B cell (primary cell): ENCODE measurements at regions not wholly inside any gene's neighbourhood (a gene's known extent, or its start where the extent isn't known, plus 50 kb on each side); places are given as distances from the start of the nearest gene placed in this dataset.

Source experiments
- ATAC-seq: fragments of 200-7000 bp; cut with Tn5 transposase; one replicate; pipeline ENCODE4 v1.10.0; 2021; ENCODE audit warnings: low read depth, mild to moderate bottlenecking, moderate number of reproducible peaks, moderate library complexity
- CTCF ChIA-PET: fragments of 350-600 bp; sonication (Branson Sonifier 250); formaldehyde crosslinking; loops from one replicate; lab custom pipeline; 2021; ENCODE audit warnings: antibody characterized with exemption, inconsistent platforms; lab: Charles Lee
- POLR2A ChIA-PET: fragments of 350-600 bp; sonication (Branson Sonifier 250); formaldehyde crosslinking; loops from one replicate; lab custom pipeline; 2021; ENCODE audit warnings: antibody characterized with exemption; lab: Charles Lee
- DNase-seq: peaks from one replicate; pipeline ENCODE4 v3.0.0; 2013
- H2AFZ ChIP-seq: 2 replicates; pipeline ENCODE4 v1.6.1; 2012; ENCODE audit warnings: mild to moderate bottlenecking, low read depth, low read length; ENCODE audit not compliant: insufficient read depth, poor library complexity, severe bottlenecking
- H3K27ac ChIP-seq, 2 donors: 1 replicate in 1 of 2; 2 replicates in 1 of 2; pipeline ENCODE4 v1.5.1; 2012 to 2013; ENCODE audit warnings: low read length in 2 of 2, mild to moderate bottlenecking in 2 of 2, moderate library complexity in 1 of 2
- H3K27me3 ChIP-seq, 4 experiments: fragments of 200-600 bp in 1 of 4; sonication (generic) in 1 of 4; replicated peaks in 1 of 4; 1 replicate in 2 of 4; 2 replicates in 2 of 4; pipeline versions ENCODE4 v1.6.1 to v1.7.0; 2013 to 2016; ENCODE audit warnings: low read length in 3 of 4, mild to moderate bottlenecking in 2 of 4, mixed read lengths in 1 of 4, moderate library complexity in 1 of 4; ENCODE audit not compliant: insufficient read depth in 4 of 4, control insufficient read depth in 3 of 4; ENCODE audit errors: control extremely low read depth in 1 of 4
- H3K36me3 ChIP-seq, 2 experiments: replicated peaks in 1 of 2; 1 replicate in 1 of 2; 2 replicates in 1 of 2; pipeline versions ENCODE4 v1.6.1 to v1.7.1; 2013; ENCODE audit warnings: low read length in 1 of 2; ENCODE audit not compliant: insufficient read depth in 2 of 2, control insufficient read depth in 1 of 2; ENCODE audit errors: control extremely low read depth in 1 of 2, extremely low read depth in 1 of 2
- H3K4me1 ChIP-seq, 2 donors: fragments of 200-600 bp in 1 of 2; sonication (generic) in 1 of 2; 1 replicate in 1 of 2; 2 replicates in 1 of 2; pipeline versions ENCODE4 v1.5.1 to v1.6.1; 2013 to 2017; ENCODE audit warnings: low read length in 2 of 2; ENCODE audit not compliant: control insufficient read depth in 2 of 2, insufficient read depth in 2 of 2
- H3K4me2 ChIP-seq: replicated peaks from 2 replicates; pipeline ENCODE3; 2012; ENCODE audit warnings: mild to moderate bottlenecking, low read depth, low read length; ENCODE audit not compliant: poor library complexity, severe bottlenecking
- H3K4me3 ChIP-seq, 5 experiments: fragments of 200-600 bp in 1 of 5; sonication (generic) in 1 of 5; 1 replicate in 3 of 5; 2 replicates in 2 of 5; pipeline versions ENCODE4 v1.5.1 to v1.7.0; 2011 to 2016; ENCODE audit warnings: low read length in 4 of 5, mild to moderate bottlenecking in 4 of 5, low read depth in 2 of 5, control low read depth in 1 of 5, moderate library complexity in 1 of 5; ENCODE audit not compliant: insufficient read depth in 1 of 5; ENCODE audit errors: control extremely low read depth in 1 of 5, extremely low read depth in 1 of 5
- H3K79me2 ChIP-seq: fragments of 200-600 bp; sonication (generic); one replicate; pipeline ENCODE4 v1.6.0; 2016; ENCODE audit warnings: low read length; ENCODE audit not compliant: control insufficient read depth, insufficient read depth
- H3K9ac ChIP-seq: fragments of 200-600 bp; sonication (generic); 2 replicates; pipeline ENCODE4 v1.6.1; 2017; ENCODE audit warnings: mild to moderate bottlenecking, low read length, moderate library complexity
- H3K9me3 ChIP-seq, 3 donors: one replicate each; pipeline versions ENCODE4 v1.6.1 to v1.7.1; 2013; ENCODE audit warnings: low read length in 2 of 3; ENCODE audit not compliant: control insufficient read depth in 2 of 3, insufficient read depth in 1 of 3; ENCODE audit errors: control extremely low read depth in 1 of 3
- H4K20me1 ChIP-seq: 2 replicates; pipeline ENCODE4 v1.6.0; 2012; ENCODE audit warnings: mild to moderate bottlenecking, low read length; ENCODE audit not compliant: insufficient read depth, control insufficient read depth, poor library complexity, severe bottlenecking
- H3K27ac Mint-ChIP-seq: one replicate; pipeline ENCODE4 v1.8.0; 2021; ENCODE audit warnings: mixed read lengths
- H3K27me3 Mint-ChIP-seq: one replicate; pipeline ENCODE4 v1.8.0; 2021; ENCODE audit warnings: mixed read lengths
- H3K4me1 Mint-ChIP-seq: one replicate; pipeline ENCODE4 v1.8.0; 2021; ENCODE audit warnings: mixed read lengths
- H3K4me3 Mint-ChIP-seq: one replicate; pipeline ENCODE4 v1.8.0; 2021; ENCODE audit warnings: mixed read lengths
- H3K9me3 Mint-ChIP-seq: one replicate; pipeline ENCODE4 v1.8.0; 2022; ENCODE audit warnings: mixed read lengths; ENCODE audit not compliant: insufficient read depth
- CTCF ChIP-seq: fragments of 200-600 bp; IDR thresholded peaks from one replicate; pipeline ENCODE4 v1.8.0; 2022; ENCODE audit warnings: antibody characterized with exemption, mild to moderate bottlenecking
- EZH2 ChIP-seq: IDR thresholded peaks from 2 replicates; pipeline ENCODE4 v1.6.1; 2012; ENCODE audit warnings: borderline replicate concordance, low read depth, mild to moderate bottlenecking, moderate library complexity, low read length; ENCODE audit not compliant: insufficient read depth, poor library complexity, severe bottlenecking
- WGBS: methylation state at CpG from one replicate; pipeline ENCODE4 v1.1.5; 2013; ENCODE audit warnings: missing lambda C conversion rate; ENCODE audit not compliant: insufficient coverage; 5-methylcytosine and 5-hydroxymethylcytosine counted together
- intact Hi-C: fragments of 100-400 bp; cut with micrococcal nuclease; formaldehyde crosslinking; loops from one replicate; pipeline ENCODE4 v1.10.0; 2022

GRCh38 chr5:143761663-143762062 is 50.3 kb upstream of the HMHB1 start:
- DNase-seq (no peak), ATAC-seq (no peak)
- POLR2A ChIA-PET: no interaction called here
- Histone ChIP-seq H3K4me1 (no peaks in the 10 kb centered on the region), H3K27me3 (no peaks in the 10 kb centered on the region), H3K9ac (no peak overlapping the region), H3K27ac (no peak overlapping the region), H3K79me2 (no peaks in the 10 kb centered on the region), H4K20me1 (no peaks in the 10 kb centered on the region), H2AFZ (no peak overlapping the region), H3K9me3 (no peaks in the 10 kb centered on the region), H3K36me3 (no peaks in the 10 kb centered on the region), H3K4me3 (no peak overlapping the region), H3K4me2 (no peak overlapping the region)
- WGBS: 100% methylated on average over 2 of the region's 3 CpGs
- CTCF ChIA-PET: no interaction called here
- H3K9me3 Mint-ChIP-seq: no peaks in the 10 kb centered on the region
- H3K4me3 Mint-ChIP-seq: no peak overlapping the region
- intact Hi-C loops: no loop called here
- H3K27me3 Mint-ChIP-seq: no peaks in the 10 kb centered on the region
- no peak overlapping the region for H3K27ac Mint-ChIP-seq
- TF ChIP-seq EZH2 (no peak), CTCF (no peak)
- no peaks in the 10 kb centered on the region for H3K4me1 Mint-ChIP-seq

- Mint-ChIP-seq H3K4me1 (no peaks in the 10 kb centered on the region), H3K27me3 (no peaks in the 10 kb centered on the region), H3K4me3 (no peak overlapping the region), H3K9me3 (no peaks in the 10 kb centered on the region), H3K27ac (no peak overlapping the region)
- Histone ChIP-seq H4K20me1 (no peaks in the 10 kb centered on the region), H3K4me1 (no peaks in the 10 kb centered on the region), H3K9me3 (no peaks in the 10 kb centered on the region), H3K27me3 (no peaks in the 10 kb centered on the region), H3K4me2 (no peak overlapping the region), H3K4me3 (no peak overlapping the region), H3K27ac (no peak overlapping the region), H3K9ac (no peak overlapping the region), H3K36me3 (no peaks in the 10 kb centered on the region), H3K79me2 (no peaks in the 10 kb centered on the region), H2AFZ (no peak overlapping the region)
- CTCF ChIA-PET: no interaction called here
- TF ChIP-seq CTCF (no peak), EZH2 (no peak)
- ATAC-seq: no peak
- no peak for DNase-seq
- POLR2A ChIA-PET: no interaction called here
- WGBS: no CpG with 5 or more reads among the region's 1 CpG
- intact Hi-C loops: no loop called here
These were observed 51.2 kb upstream of the HMHB1 start for GRCh38 chr5:143760755-143761154.
